Esophagus mucosa (tissue), 1 donor: ENCODE measurements at regions not wholly inside any gene's neighbourhood (a gene's known extent, or its start where the extent isn't known, plus 50 kb on each side); places are given as distances from the start of the nearest gene placed in this dataset.
"Not testable (repeated sequence)": the region's sequence is repeated elsewhere in the genome, so short reads cannot be mapped to it uniquely, and the experiment has no call there.

ENCODE experiments used
- ATAC-seq: fragments of 200-7000 bp; cut with Tn5 transposase; one replicate; pipeline ENCODE4 v1.9.1; 2020
- donor health status: DM: yes; HTN: yes; CAD: no.

DNA sequence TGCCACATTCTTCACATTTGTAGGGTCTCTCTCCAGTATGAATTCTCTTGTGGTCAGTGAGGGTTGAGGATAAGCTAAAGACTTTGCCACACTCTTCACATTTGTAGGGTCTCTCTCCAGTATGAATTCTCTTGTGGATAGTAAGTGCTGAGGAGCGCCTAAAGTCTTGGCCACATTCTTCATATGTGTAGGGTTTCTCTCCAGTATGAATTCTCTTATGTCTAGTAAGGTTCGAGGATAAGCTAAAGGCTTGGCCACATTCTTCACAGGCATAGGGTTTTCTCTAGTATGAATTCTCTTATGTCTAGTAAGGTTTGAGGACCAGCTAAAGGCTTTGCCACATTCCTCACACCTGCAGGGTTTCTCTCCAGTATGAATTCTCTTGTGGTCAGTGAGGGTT, 706.9 kb upstream of the ZNF722 start:
- not testable (repeated sequence) for ATAC-seq

DNA sequence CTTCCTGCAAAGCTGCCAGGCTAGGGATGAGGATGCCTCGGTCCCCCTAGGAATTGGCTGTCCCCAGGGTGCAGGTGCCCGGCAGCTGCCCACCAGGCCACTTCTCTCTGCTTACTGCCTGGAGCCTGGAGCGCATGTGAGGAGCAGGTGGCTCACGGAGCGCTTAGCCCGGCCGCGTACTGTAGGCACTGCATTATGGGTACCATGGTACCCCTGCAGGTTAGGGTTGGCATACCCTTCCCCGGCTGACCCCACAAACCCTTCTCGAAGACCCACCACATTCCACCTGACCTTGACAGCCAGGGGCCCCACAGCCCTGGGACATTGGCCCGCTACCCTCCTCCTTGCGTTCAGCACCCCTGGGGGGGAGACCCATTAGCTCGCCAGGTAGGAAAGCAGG, 681.1 kb upstream of the ZNF722 start:
- ATAC-seq: not testable (repeated sequence)

DNA sequence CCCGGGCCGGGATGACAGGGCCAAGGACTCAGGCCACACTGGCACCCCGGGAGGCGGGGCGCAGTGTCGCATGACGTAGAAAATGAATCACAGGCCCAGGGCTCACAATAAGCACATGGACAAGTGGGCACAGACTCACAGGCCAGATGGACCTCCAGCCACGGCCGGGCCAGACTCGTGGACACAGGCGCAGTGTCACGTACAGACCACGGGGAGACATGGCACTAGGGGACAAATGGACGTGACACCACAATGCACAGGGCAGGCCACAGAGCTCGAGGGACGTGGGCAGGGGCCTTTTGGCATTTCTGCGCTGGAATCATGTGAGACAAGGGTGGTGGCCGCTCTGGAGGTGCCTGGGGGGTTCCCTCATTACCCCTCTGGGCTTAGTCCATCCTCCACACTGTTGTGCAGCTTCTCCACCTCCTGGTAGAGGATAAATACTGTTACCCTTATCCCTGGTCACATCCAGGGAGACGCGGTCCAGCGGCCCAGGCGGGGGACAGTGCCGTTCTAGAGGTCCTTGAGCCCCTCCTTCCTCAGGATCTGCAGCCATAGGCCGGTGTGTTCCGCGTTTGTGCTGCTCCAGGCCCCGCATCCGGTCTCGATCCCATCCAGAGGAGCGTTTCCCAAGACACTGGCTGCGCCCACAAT, 649.8 kb upstream of the ZNF722 start:
- ATAC-seq: peak; percentile 33

DNA sequence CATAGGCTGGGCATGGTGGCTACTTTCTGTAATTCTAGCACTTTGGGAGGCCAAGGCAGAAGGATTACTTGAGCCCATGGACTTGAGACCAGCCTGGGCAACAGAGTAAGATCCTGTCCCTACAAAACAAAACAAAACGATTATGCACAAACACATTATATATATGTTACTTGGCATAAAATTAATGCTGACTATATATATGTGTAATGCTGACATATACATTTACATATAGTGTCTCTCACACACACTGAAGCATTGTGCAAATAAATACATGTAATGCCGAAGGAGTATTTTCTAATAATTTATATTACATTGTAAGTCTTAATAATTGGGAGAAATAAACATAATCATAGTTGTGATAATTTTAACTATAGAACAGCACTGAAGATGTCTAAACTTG, 621.8 kb upstream of the ZNF722 start:
- no peak for ATAC-seq

DNA sequence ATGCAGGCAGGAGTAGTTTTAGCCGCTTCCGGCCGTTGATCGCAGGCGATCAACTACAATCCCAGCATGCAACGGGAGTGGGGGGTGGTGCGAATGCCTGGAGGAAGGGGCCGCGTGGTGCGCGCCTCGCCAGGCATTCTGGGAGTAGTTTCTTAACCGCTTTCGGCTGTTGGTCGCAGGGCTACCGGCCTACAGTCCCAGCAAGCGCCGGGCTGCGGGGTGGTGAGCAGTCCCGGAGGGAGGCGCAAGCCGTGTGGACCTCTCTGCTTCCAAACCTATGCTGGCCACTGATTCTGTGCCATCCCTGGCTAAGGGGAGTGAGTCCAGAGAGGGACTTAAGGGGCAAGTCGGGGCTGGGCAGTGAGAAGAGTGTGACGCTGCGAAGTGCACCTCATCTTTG, 604.5 kb upstream of the ZNF722 start:
- ATAC-seq: not testable (repeated sequence)

DNA sequence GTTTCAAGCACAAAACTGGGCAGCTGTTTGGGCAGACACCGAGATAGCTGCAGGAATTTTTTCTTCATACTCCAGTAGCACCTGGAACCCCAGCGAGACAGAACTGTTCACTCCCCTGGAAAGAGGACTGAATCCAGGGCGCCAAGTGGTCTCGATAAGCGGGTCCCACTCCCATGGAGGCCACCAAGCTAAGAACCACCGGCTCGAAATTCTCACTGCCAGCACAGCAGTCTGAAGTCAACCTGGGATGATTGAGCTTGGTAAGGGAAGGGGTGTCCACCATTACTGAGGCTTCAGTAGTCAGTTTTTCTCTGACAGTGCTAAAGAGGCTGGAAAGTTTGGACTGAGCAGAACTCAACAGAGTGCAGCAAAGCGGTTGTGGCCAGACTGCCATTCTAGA, 590.8 kb upstream of the ZNF722 start:
- ATAC-seq: not testable (repeated sequence)
